Adrenal gland (tissue), 5 donors: ENCODE measurements at regions not wholly inside any gene's neighbourhood (a gene's known extent, or its start where the extent isn't known, plus 50 kb on each side); places are given as distances from the start of the nearest gene placed in this dataset.

Experiments
- POLR2A ChIP-seq, 2 donors: fragments of 450-650 bp; IDR thresholded peaks; one replicate each; pipeline ENCODE4 v1.6.1; 2017; ENCODE audit warnings: antibody characterized with exemption in 2 of 2, mild to moderate bottlenecking in 2 of 2, moderate library complexity in 1 of 2
- TF ChIP-seq, protein P1 (sequence below), 6 experiments: fragments of 450-650 bp in 4 of 6; fragments of 200-600 bp in 2 of 6; sonication (generic) in 1 of 6; IDR thresholded peaks; 1 replicate in 5 of 6; 2 replicates in 1 of 6; pipeline versions ENCODE4 v1.5.1 to v1.8.0; 2016 to 2021; ENCODE audit warnings: antibody characterized with exemption in 6 of 6, mild to moderate bottlenecking in 2 of 6, moderate library complexity in 1 of 6
- donor health status: DM: no; HTN: no; CAD: no.

DNA sequence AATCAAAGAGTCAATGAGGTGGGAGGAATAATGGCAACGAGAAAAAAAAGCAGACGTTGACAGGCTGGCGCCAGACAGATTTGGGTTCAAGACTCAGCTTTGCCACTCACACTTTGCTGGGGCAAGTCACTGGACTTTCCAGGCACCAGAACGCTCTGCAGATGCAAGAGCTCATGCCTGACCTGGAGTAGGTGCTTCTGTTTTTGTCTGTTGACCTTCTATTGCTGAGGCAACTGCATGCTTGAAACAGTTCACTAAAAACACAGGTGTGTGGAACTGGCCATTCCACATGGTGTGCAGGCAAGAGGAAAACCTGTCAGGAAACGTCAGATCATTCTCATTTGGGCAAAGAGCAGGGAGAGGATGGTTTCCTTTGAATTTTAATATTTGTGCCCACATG is 161.2 kb upstream of the SMIM23 start:
- TF ChIP-seq, protein P1, sequence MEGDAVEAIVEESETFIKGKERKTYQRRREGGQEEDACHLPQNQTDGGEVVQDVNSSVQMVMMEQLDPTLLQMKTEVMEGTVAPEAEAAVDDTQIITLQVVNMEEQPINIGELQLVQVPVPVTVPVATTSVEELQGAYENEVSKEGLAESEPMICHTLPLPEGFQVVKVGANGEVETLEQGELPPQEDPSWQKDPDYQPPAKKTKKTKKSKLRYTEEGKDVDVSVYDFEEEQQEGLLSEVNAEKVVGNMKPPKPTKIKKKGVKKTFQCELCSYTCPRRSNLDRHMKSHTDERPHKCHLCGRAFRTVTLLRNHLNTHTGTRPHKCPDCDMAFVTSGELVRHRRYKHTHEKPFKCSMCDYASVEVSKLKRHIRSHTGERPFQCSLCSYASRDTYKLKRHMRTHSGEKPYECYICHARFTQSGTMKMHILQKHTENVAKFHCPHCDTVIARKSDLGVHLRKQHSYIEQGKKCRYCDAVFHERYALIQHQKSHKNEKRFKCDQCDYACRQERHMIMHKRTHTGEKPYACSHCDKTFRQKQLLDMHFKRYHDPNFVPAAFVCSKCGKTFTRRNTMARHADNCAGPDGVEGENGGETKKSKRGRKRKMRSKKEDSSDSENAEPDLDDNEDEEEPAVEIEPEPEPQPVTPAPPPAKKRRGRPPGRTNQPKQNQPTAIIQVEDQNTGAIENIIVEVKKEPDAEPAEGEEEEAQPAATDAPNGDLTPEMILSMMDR (IDR thresholded peaks at IDR 0.05): no peak
- TF ChIP-seq POLR2A (IDR thresholded peaks at IDR 0.05): no peak
